ENCODE measurements at regions not wholly inside any gene's neighbourhood (a gene's known extent, or its start where the extent isn't known, plus 50 kb on each side); places are given as distances from the start of the nearest gene placed in this dataset.

DNA sequence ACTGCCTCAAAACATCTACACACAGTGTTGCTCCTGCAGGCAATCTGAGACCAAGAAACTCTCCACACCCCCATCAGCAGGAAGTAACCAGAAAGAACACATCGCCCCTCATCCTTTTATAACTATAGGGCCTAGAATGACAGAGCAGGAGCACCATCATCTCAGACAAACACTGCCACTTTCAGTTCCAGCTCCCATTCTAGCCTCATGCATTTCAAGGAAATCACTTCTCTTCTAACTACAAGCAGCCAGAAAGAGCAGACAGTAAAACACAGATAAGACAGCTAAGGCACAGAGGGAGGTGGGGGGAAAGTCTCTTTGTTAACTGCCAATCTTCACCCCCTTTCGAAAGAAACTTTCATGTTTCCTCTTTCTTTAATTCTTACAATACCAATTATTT lies 102.6 kb upstream of the TENT5D start:
- 9% methylated on average over 2 of the region's 2 CpGs for WGBS (ENCODE audit: low lambda C conversion rate)

DNA sequence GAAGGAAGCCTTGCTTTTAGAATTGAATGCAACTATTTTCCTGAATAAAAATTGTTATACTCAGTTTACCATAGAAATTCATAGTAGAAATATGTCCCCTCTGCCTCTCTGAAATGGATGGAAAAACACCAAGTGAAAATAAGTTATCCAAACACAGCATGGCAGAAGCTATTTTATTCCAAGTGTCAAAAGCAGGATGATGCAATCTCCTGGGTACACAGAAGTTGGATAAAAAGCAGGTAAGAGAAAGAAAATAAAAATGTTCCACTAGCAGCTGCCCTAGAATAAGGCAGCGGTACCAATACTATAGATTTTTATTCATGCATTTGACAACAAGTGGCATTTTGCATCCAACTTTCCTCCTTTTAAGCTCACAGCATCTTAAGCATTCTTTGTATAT lies 89.0 kb upstream of the TENT5D start:
- Histone ChIP-seq H4K20me1 (ENCODE audit: insufficient read depth) (no peaks in the 10 kb centered on the region), H3K4me3 (ENCODE audit: low read depth in 2 of 2, low read length in 1 of 2) (no peak overlapping the region), H2AFZ (ENCODE audit: low read depth) (no peak overlapping the region), H3K9me2 (no peaks in the 10 kb centered on the region), H3K27ac (ENCODE audit: low read depth in 2 of 2, low read length in 1 of 2) (no peak overlapping the region), H3K79me2 (ENCODE audit: insufficient read depth) (no peaks in the 10 kb centered on the region), H3K4me1 (ENCODE audit: control insufficient read depth in 1 of 2, insufficient read depth in 2 of 2, low read depth in 1 of 2, low read length in 1 of 2) (no peaks in the 10 kb centered on the region), H3K9ac (no peak overlapping the region), H3K4me2 (no peak overlapping the region), H3K27me3 (ENCODE audit: insufficient read depth) (no peaks in the 10 kb centered on the region), H3K36me3 (replicated peaks in 1 of 2; ENCODE audit: control insufficient read depth in 1 of 2, insufficient read depth in 2 of 2, low read length in 1 of 2) (no peaks in the 10 kb centered on the region), H3K9me3 (no peaks in the 10 kb centered on the region), H3F3A (replicated peaks; ENCODE audit: insufficient read depth) (no peaks in the 10 kb centered on the region)
- WGBS (ENCODE audit: low lambda C conversion rate), result 5% methylated on average over 1 of the region's 1 CpG
- CTCF ChIA-PET, result no interaction called here
- DNase-seq, result no peak
- POLR2A ChIA-PET, result no interaction called here
- TF ChIP-seq, protein P1, sequence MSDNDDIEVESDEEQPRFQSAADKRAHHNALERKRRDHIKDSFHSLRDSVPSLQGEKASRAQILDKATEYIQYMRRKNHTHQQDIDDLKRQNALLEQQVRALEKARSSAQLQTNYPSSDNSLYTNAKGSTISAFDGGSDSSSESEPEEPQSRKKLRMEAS (IDR thresholded peaks at IDR 0.05; ENCODE audit: low read depth), result no peak
- TF ChIP-seq, protein P2, sequence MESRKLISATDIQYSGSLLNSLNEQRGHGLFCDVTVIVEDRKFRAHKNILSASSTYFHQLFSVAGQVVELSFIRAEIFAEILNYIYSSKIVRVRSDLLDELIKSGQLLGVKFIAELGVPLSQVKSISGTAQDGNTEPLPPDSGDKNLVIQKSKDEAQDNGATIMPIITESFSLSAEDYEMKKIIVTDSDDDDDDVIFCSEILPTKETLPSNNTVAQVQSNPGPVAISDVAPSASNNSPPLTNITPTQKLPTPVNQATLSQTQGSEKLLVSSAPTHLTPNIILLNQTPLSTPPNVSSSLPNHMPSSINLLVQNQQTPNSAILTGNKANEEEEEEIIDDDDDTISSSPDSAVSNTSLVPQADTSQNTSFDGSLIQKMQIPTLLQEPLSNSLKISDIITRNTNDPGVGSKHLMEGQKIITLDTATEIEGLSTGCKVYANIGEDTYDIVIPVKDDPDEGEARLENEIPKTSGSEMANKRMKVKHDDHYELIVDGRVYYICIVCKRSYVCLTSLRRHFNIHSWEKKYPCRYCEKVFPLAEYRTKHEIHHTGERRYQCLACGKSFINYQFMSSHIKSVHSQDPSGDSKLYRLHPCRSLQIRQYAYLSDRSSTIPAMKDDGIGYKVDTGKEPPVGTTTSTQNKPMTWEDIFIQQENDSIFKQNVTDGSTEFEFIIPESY (IDR thresholded peaks at IDR 0.05; ENCODE audit: borderline replicate concordance, low read depth), result no peak
- TF ChIP-seq RAD21 (IDR thresholded peaks at IDR 0.05; ENCODE audit: low read length) (no peak), MEF2A (IDR thresholded peaks at IDR 0.05; ENCODE audit: borderline replicate concordance, low read depth) (no peak), POLR2AphosphoS5 (IDR thresholded peaks at IDR 0.05; ENCODE audit: low read depth, low read length) (no peak), RCOR1 (IDR thresholded peaks at IDR 0.05; ENCODE audit: low read length) (no peak), JUND (IDR thresholded peaks at IDR 0.05) (no peak), ELF1 (IDR thresholded peaks at IDR 0.05) (no peak), MXI1 (IDR thresholded peaks at IDR 0.05; ENCODE audit: low read depth, low read length) (no peak), NFIC (IDR thresholded peaks at IDR 0.05; ENCODE audit: borderline replicate concordance) (no peak)
- TF ChIP-seq, protein P3, sequence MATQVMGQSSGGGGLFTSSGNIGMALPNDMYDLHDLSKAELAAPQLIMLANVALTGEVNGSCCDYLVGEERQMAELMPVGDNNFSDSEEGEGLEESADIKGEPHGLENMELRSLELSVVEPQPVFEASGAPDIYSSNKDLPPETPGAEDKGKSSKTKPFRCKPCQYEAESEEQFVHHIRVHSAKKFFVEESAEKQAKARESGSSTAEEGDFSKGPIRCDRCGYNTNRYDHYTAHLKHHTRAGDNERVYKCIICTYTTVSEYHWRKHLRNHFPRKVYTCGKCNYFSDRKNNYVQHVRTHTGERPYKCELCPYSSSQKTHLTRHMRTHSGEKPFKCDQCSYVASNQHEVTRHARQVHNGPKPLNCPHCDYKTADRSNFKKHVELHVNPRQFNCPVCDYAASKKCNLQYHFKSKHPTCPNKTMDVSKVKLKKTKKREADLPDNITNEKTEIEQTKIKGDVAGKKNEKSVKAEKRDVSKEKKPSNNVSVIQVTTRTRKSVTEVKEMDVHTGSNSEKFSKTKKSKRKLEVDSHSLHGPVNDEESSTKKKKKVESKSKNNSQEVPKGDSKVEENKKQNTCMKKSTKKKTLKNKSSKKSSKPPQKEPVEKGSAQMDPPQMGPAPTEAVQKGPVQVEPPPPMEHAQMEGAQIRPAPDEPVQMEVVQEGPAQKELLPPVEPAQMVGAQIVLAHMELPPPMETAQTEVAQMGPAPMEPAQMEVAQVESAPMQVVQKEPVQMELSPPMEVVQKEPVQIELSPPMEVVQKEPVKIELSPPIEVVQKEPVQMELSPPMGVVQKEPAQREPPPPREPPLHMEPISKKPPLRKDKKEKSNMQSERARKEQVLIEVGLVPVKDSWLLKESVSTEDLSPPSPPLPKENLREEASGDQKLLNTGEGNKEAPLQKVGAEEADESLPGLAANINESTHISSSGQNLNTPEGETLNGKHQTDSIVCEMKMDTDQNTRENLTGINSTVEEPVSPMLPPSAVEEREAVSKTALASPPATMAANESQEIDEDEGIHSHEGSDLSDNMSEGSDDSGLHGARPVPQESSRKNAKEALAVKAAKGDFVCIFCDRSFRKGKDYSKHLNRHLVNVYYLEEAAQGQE (IDR thresholded peaks at IDR 0.05; ENCODE audit: low read depth, low read length), result no peak
- TF ChIP-seq, protein P4, sequence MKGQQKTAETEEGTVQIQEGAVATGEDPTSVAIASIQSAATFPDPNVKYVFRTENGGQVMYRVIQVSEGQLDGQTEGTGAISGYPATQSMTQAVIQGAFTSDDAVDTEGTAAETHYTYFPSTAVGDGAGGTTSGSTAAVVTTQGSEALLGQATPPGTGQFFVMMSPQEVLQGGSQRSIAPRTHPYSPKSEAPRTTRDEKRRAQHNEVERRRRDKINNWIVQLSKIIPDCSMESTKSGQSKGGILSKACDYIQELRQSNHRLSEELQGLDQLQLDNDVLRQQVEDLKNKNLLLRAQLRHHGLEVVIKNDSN (IDR thresholded peaks at IDR 0.05; ENCODE audit: borderline replicate concordance, low read depth), result no peak

More for the DNA sequence above, 102.6 kb upstream of the TENT5D start:
- no peak for DNase-seq
- Histone ChIP-seq H2AFZ (ENCODE audit: low read depth) (no peak overlapping the region), H3K9me3 (no peaks in the 10 kb centered on the region), H3K4me1 (ENCODE audit: control insufficient read depth in 1 of 2, insufficient read depth in 2 of 2, low read depth in 1 of 2, low read length in 1 of 2) (no peaks in the 10 kb centered on the region), H3K4me2 (no peak overlapping the region), H3K9ac (no peak overlapping the region), H3K36me3 (replicated peaks in 1 of 2; ENCODE audit: control insufficient read depth in 1 of 2, insufficient read depth in 2 of 2, low read length in 1 of 2) (no peaks in the 10 kb centered on the region), H3K79me2 (ENCODE audit: insufficient read depth) (no peaks in the 10 kb centered on the region), H3K9me2 (no peaks in the 10 kb centered on the region), H3K4me3 (ENCODE audit: low read depth in 2 of 2, low read length in 1 of 2) (no peak overlapping the region), H3K27ac (ENCODE audit: low read depth in 2 of 2, low read length in 1 of 2) (no peak overlapping the region), H4K20me1 (ENCODE audit: insufficient read depth) (no peaks in the 10 kb centered on the region), H3K27me3 (ENCODE audit: insufficient read depth) (no peaks in the 10 kb centered on the region), H3F3A (replicated peaks; ENCODE audit: insufficient read depth) (no peaks in the 10 kb centered on the region)
- ChIA-PET POLR2A (no interaction called here), CTCF (no interaction called here)
- TF ChIP-seq NRF1 (IDR thresholded peaks at IDR 0.05; ENCODE audit: low read depth, low read length) (no peak), ELF1 (IDR thresholded peaks at IDR 0.05) (no peak), RCOR1 (IDR thresholded peaks at IDR 0.05; ENCODE audit: low read length) (no peak), NFIC (IDR thresholded peaks at IDR 0.05; ENCODE audit: borderline replicate concordance) (no peak), SIN3A (IDR thresholded peaks at IDR 0.05; ENCODE audit: borderline replicate concordance, low read depth, low read length) (no peak), CHD2 (IDR thresholded peaks at IDR 0.05; ENCODE audit: low read length, partially characterized antibody) (no peak), EP300 (IDR thresholded peaks at IDR 0.05; ENCODE audit: borderline replicate concordance in 1 of 2, low read depth in 1 of 2, low read length in 1 of 2) (no peak), FOXM1 (IDR thresholded peaks at IDR 0.05; ENCODE audit: low read depth) (no peak), MXI1 (IDR thresholded peaks at IDR 0.05; ENCODE audit: low read depth, low read length) (no peak)
- TF ChIP-seq, protein P4 (IDR thresholded peaks at IDR 0.05; ENCODE audit: borderline replicate concordance, low read depth), result no peak
- TF ChIP-seq, protein P5, sequence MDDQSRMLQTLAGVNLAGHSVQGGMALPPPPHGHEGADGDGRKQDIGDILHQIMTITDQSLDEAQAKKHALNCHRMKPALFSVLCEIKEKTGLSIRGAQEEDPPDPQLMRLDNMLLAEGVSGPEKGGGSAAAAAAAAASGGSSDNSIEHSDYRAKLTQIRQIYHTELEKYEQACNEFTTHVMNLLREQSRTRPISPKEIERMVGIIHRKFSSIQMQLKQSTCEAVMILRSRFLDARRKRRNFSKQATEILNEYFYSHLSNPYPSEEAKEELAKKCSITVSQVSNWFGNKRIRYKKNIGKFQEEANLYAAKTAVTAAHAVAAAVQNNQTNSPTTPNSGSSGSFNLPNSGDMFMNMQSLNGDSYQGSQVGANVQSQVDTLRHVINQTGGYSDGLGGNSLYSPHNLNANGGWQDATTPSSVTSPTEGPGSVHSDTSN (IDR thresholded peaks at IDR 0.05), result no peak
- TF ChIP-seq, protein P6, sequence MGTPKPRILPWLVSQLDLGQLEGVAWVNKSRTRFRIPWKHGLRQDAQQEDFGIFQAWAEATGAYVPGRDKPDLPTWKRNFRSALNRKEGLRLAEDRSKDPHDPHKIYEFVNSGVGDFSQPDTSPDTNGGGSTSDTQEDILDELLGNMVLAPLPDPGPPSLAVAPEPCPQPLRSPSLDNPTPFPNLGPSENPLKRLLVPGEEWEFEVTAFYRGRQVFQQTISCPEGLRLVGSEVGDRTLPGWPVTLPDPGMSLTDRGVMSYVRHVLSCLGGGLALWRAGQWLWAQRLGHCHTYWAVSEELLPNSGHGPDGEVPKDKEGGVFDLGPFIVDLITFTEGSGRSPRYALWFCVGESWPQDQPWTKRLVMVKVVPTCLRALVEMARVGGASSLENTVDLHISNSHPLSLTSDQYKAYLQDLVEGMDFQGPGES (IDR thresholded peaks at IDR 0.05; ENCODE audit: low read depth, low read length), result no peak

Measured in SK-N-SH (cell line).